Natural killer cell (primary cell): ENCODE measurements at regions not wholly inside any gene's neighbourhood (a gene's known extent, or its start where the extent isn't known, plus 50 kb on each side); places are given as distances from the start of the nearest gene placed in this dataset.

Experiments used
- ATAC-seq, 3 donors: fragments of 150-1000 bp in 2 of 3; fragments of 200-7000 bp in 1 of 3; cut with Tn5 transposase; 1 replicate in 1 of 3; 2 replicates in 2 of 3; pipeline ENCODE4 v1.10.0; 2021; ENCODE audit warnings: mild to moderate bottlenecking in 2 of 3, moderate library complexity in 2 of 3
- DNase-seq, 2 donors: peaks; one replicate each; pipeline versions ENCODE4 v3.0.0 to v3.0.0-alpha.2; 2013 to 2021; ENCODE audit warnings: mixed read lengths in 1 of 2
- H3K27ac ChIP-seq: one replicate; pipeline ENCODE4 v1.5.1; 2013; ENCODE audit warnings: mild to moderate bottlenecking, low read length
- H3K27me3 ChIP-seq: one replicate; pipeline ENCODE4 v1.6.1; 2013; ENCODE audit warnings: low read length; ENCODE audit not compliant: control insufficient read depth, insufficient read depth
- H3K36me3 ChIP-seq: one replicate; pipeline ENCODE4 v1.6.1; 2013; ENCODE audit warnings: low read length; ENCODE audit not compliant: control insufficient read depth, insufficient read depth
- H3K4me1 ChIP-seq: one replicate; pipeline ENCODE4 v1.6.1; 2013; ENCODE audit warnings: low read length; ENCODE audit not compliant: control insufficient read depth, insufficient read depth
- H3K4me3 ChIP-seq: one replicate; pipeline ENCODE4 v1.5.1; 2013; ENCODE audit warnings: low read length
- H3K9me3 ChIP-seq: one replicate; pipeline ENCODE4 v1.6.1; 2013; ENCODE audit warnings: low read length; ENCODE audit not compliant: control insufficient read depth, insufficient read depth
- H3K27ac Mint-ChIP-seq, 2 donors: one replicate each; pipeline ENCODE4 v1.8.0; 2022; ENCODE audit warnings: mild to moderate bottlenecking in 2 of 2, mixed read lengths in 2 of 2, moderate library complexity in 1 of 2
- H3K27me3 Mint-ChIP-seq, 2 donors: one replicate each; pipeline ENCODE4 v1.8.0; 2022; ENCODE audit warnings: low read depth in 2 of 2, mixed read lengths in 2 of 2
- H3K36me3 Mint-ChIP-seq: one replicate; pipeline ENCODE4 v1.8.0; 2022; ENCODE audit warnings: mixed read lengths
- H3K4me1 Mint-ChIP-seq, 2 donors: one replicate each; pipeline ENCODE4 v1.8.0; 2022; ENCODE audit warnings: mixed read lengths in 2 of 2
- H3K4me3 Mint-ChIP-seq: one replicate; pipeline ENCODE4 v1.8.0; 2022; ENCODE audit warnings: mild to moderate bottlenecking, moderate library complexity, mixed read lengths
- H3K9me3 Mint-ChIP-seq, 2 donors: one replicate each; pipeline ENCODE4 v1.8.0; 2022; ENCODE audit warnings: mixed read lengths in 2 of 2
- WGBS: methylation state at CpG from one replicate; pipeline ENCODE4 v1.1.7; 2013; ENCODE audit warnings: missing lambda C conversion rate; ENCODE audit not compliant: insufficient coverage; 5-methylcytosine and 5-hydroxymethylcytosine counted together
- intact Hi-C: fragments of 100-400 bp; cut with micrococcal nuclease; formaldehyde crosslinking; loops from one replicate; pipeline ENCODE4 v1.14.2; 2022
- TF ChIP-seq, protein P1 (sequence below): fragments of 200-600 bp; IDR thresholded peaks from one replicate; pipeline ENCODE4 v1.8.0; 2022; ENCODE audit warnings: antibody characterized with exemption

DNA sequence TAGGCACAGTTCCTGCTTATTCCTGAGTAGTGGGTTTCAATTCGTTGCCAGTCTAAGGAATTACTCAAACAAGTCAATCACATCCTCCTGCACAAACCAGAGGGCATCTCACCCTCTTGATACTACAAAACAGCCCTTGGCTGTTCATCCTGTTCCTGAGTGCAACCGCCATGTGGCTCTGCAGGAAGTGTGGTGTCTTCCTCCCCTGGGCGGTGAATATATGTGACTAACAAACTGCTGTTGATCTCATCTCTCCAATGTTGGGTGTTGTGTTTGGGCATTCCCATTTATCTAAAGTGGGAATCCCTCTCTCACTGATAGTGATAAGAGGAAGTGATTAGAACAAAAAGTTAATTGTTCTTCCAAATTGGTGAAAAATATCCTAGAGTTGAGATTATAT lies 163.0 kb downstream of the TBX18 start:
- no peak overlapping the region for H3K4me3 Mint-ChIP-seq
- H3K36me3 ChIP-seq, result no peaks in the 10 kb centered on the region
- no peaks in the 10 kb centered on the region for H3K4me1 Mint-ChIP-seq
- WGBS, result 47% methylated on average over 2 of the region's 3 CpGs
- no peak for ATAC-seq
- no peak overlapping the region for H3K4me3 ChIP-seq
- DNase-seq, result no peak
- no peaks in the 10 kb centered on the region for H3K4me1 ChIP-seq
- no peaks in the 10 kb centered on the region for H3K27me3 Mint-ChIP-seq
- H3K9me3 Mint-ChIP-seq, result peaks cover 2 to 7% of the 10 kb centered on the region in 2 donors
- no peaks in the 10 kb centered on the region for H3K36me3 Mint-ChIP-seq
- no peak overlapping the region for H3K27ac ChIP-seq
- H3K9me3 ChIP-seq, result no peaks in the 10 kb centered on the region
- TF ChIP-seq, protein P1, sequence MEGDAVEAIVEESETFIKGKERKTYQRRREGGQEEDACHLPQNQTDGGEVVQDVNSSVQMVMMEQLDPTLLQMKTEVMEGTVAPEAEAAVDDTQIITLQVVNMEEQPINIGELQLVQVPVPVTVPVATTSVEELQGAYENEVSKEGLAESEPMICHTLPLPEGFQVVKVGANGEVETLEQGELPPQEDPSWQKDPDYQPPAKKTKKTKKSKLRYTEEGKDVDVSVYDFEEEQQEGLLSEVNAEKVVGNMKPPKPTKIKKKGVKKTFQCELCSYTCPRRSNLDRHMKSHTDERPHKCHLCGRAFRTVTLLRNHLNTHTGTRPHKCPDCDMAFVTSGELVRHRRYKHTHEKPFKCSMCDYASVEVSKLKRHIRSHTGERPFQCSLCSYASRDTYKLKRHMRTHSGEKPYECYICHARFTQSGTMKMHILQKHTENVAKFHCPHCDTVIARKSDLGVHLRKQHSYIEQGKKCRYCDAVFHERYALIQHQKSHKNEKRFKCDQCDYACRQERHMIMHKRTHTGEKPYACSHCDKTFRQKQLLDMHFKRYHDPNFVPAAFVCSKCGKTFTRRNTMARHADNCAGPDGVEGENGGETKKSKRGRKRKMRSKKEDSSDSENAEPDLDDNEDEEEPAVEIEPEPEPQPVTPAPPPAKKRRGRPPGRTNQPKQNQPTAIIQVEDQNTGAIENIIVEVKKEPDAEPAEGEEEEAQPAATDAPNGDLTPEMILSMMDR, result no peak
- intact Hi-C loops, result no loop called here
- no peaks in the 10 kb centered on the region for H3K27me3 ChIP-seq
- H3K27ac Mint-ChIP-seq, result no peak overlapping the region

- DNase-seq, result no peak
- no peaks in the 10 kb centered on the region for H3K27me3 ChIP-seq
- H3K4me1 ChIP-seq, result no peaks in the 10 kb centered on the region
- intact Hi-C loops, result no loop called here
- H3K27me3 Mint-ChIP-seq, result no peaks in the 10 kb centered on the region
- no peaks in the 10 kb centered on the region for H3K9me3 ChIP-seq
- H3K4me3 ChIP-seq, result no peak overlapping the region
- WGBS, result no CpG with 5 or more reads among the region's 1 CpG
- H3K9me3 Mint-ChIP-seq, result peaks cover 2 to 7% of the 10 kb centered on the region in 2 donors
- no peaks in the 10 kb centered on the region for H3K36me3 ChIP-seq
- H3K36me3 Mint-ChIP-seq, result no peaks in the 10 kb centered on the region
- TF ChIP-seq, protein P1, result no peak
- H3K27ac ChIP-seq, result no peak overlapping the region
- ATAC-seq, result no peak
- H3K27ac Mint-ChIP-seq, result no peak overlapping the region
- no peak overlapping the region for H3K4me3 Mint-ChIP-seq
- H3K4me1 Mint-ChIP-seq, result no peaks in the 10 kb centered on the region
Observed at GRCh38 chr6:84599991-84600390, 164.4 kb downstream of the TBX18 start.

GRCh38 chr6:84597238-84597875 lies 167.0 kb downstream of the TBX18 start:
- H3K27ac ChIP-seq, result no peak overlapping the region
- H3K27me3 Mint-ChIP-seq, result no peaks in the 10 kb centered on the region
- DNase-seq (no peak), ATAC-seq (no peak)
- WGBS, result 50% methylated on average over 1 of the region's 4 CpGs
- TF ChIP-seq, protein P1, result no peak
- H3K27me3 ChIP-seq, result no peaks in the 10 kb centered on the region
- H3K36me3 ChIP-seq, result no peaks in the 10 kb centered on the region
- no peak overlapping the region for H3K27ac Mint-ChIP-seq
- H3K4me3 Mint-ChIP-seq, result no peak overlapping the region
- intact Hi-C loops, result no loop called here
- no peak overlapping the region for H3K4me3 ChIP-seq
- H3K36me3 Mint-ChIP-seq, result no peaks in the 10 kb centered on the region
- H3K4me1 Mint-ChIP-seq, result no peaks in the 10 kb centered on the region
- H3K4me1 ChIP-seq, result no peaks in the 10 kb centered on the region
- no peaks in the 10 kb centered on the region for H3K9me3 ChIP-seq
- peaks cover 2 to 5% of the 10 kb centered on the region in 2 donors for H3K9me3 Mint-ChIP-seq

DNA sequence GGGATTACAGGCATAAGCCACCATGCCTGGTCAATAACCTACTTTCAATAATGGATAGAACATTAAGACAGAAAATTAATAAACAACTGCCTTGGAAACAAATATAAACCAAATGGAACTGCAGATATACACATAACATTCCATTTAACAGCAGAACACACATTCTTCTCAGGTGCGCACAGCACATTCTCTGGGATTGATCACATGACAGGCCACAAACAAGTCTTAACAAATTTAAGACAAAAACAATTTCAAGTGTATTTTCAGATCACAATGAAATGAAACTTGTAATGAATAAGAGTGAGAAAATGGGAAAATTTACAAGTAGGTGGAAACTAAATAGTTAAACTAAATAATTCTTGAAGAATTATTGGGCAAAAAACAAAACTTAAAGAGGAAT lies 167.9 kb downstream of the TBX18 start:
- Mint-ChIP-seq H3K27me3 (no peaks in the 10 kb centered on the region), H3K27ac (no peak overlapping the region), H3K9me3 (peaks cover 2 to 5% of the 10 kb centered on the region in 2 donors), H3K4me1 (no peaks in the 10 kb centered on the region), H3K36me3 (no peaks in the 10 kb centered on the region), H3K4me3 (no peak overlapping the region)
- Histone ChIP-seq H3K9me3 (no peaks in the 10 kb centered on the region), H3K27ac (no peak overlapping the region), H3K4me3 (no peak overlapping the region), H3K36me3 (no peaks in the 10 kb centered on the region), H3K4me1 (no peaks in the 10 kb centered on the region), H3K27me3 (no peaks in the 10 kb centered on the region)
- WGBS, result 100% methylated on average over 1 of the region's 1 CpG
- TF ChIP-seq, protein P1, result no peak
- DNase-seq (no peak), ATAC-seq (no peak)
- intact Hi-C loops, result no loop called here
